COR-L47 (cell line): ENCODE measurements at regions not wholly inside any gene's neighbourhood (a gene's known extent, or its start where the extent isn't known, plus 50 kb on each side); places are given as distances from the start of the nearest gene placed in this dataset.
"Not testable (repeated sequence)": the region's sequence is repeated elsewhere in the genome, so short reads cannot be mapped to it uniquely, and the experiment has no call there.

Experiments
- DNase-seq: peaks from one replicate; lab custom pipeline; 2025; lab: John Stamatoyannopoulos, UW

DNA sequence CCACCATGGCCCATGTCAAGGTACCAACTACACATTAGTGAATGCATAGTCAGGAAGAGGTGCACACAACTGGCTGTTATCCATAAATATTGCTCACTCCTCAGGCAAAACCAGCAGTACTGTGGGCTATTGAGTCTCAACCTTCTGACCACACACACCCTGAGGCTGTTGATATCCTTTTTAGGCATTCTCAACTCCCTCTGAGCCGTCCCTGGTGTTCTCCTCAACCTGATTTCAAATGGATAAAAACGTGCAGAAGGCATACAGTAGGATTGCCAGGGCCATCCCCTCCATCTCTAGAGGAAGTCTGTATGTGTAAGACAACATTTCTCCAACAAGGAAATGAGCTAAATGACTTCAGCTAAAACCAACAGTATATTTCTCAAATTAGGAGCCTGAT is 98.7 kb upstream of the KLHL13 start:
- DNase-seq, result no peak

- no peak for DNase-seq
Observed at GRCh38 chrX:118216087-118216486, 99.5 kb upstream of the KLHL13 start.

- peak; percentile 81 for DNase-seq
Observed at GRCh38 chrX:118216509-118216908, 99.9 kb upstream of the KLHL13 start.

GRCh38 chrX:118218079-118218478 is 101.5 kb upstream of the KLHL13 start:
- DNase-seq, result no peak

GRCh38 chrX:118218940-118219339 is 102.3 kb upstream of the KLHL13 start:
- DNase-seq, result no peak

DNA sequence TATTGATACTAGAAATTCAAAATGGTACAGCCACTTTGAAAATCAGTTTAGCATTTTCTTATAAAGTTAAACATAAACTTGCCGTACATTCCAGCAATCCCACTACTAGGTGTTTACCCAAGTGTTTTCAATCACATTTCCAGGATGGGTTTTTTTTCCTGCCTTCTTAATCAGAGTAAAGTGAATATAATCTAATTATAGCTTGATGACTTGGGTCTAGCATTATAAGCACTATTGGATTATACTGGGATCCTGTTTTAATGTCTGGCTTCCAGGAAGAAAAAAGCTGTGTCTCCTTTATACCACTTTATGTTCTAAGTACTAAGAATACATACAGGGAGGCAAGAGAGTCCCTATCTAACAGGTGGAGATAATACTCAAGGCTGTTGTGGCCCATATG is 103.3 kb upstream of the KLHL13 start:
- no peak for DNase-seq

GRCh38 chrX:118220509-118220908 is 103.9 kb upstream of the KLHL13 start:
- DNase-seq, result no peak

GRCh38 chrX:118221270-118221669 is 104.7 kb upstream of the KLHL13 start:
- DNase-seq, result no peak

- DNase-seq, result no peak
Observed at GRCh38 chrX:118221733-118222132, 105.1 kb upstream of the KLHL13 start.

DNA sequence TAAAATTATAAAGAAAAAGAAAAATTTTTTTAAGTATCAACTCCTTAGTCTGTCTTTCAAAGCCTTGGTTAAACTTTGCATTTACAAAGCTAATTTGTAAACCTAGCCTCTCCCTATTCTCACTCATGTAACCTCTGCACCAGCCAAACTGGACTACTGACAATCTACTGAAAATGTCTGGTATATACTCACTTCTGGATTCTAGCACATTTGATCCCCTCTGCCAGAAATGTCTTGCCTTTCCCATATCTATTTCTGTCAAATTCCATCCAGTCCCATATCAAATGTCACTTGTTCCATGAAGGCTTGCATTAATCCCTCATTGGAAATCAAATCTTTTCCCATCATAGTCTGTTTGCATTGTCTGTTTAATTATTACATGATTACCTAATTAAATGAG is 105.8 kb upstream of the KLHL13 start:
- no peak for DNase-seq

DNA sequence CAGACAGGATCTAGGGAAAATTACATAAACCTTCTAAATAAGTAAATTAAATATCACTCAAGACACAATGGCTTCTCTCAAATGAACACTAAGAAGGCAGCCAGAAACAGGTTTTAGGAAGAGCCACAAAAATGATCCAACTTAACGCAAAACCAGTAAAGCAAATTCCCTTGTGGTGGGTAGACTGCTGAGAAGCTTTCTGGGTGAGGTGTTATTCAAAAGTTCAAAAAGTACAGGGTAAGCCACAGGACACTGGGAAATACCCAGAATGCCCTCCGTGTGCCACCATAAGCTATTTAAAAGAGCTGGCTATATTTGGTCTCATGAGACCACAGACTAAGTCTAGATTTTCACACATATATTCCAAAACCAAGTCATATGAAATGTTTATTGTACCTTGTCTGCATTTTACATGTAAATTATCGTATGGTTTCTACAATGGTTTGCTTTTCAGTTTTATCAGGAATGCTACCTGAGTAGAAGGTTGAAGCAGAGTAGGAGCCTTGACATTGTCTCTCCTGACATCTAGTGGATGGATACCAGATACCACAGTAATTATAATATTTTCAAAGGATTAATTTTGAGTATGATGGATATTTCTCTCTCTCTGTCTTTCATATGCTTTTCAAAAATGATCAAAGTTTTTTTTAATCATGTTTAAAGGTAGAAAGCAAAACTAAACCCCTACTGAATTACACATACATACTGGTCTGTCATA is 109.3 kb upstream of the KLHL13 start:
- no peak for DNase-seq

DNA sequence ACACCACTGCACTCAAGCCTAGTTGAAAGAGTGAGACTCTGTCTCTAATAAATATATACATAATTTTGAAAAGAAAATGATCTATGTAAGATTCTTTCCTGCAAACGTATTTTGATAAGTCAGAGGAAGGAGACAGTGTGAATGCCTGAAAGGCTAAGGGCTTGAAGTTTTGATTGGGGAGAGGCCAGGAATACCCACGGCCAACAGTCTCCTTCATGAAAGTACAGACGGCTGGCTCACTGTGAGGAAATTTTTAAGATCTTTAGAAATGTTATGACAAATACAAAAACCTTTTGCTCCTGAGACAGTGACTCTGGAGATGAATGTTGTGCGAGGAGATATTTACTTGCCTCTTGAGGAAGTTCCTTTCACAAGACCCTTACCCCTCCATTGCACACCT is 111.4 kb upstream of the KLHL13 start:
- DNase-seq, result no peak

GRCh38 chrX:118228456-118228855 is 111.8 kb upstream of the KLHL13 start:
- DNase-seq, result no peak

- DNase-seq, result no peak
Observed at GRCh38 chrX:118231464-118231863, 114.4 kb upstream of the WDR44 start.

GRCh38 chrX:118239178-118239870 is 106.6 kb upstream of the WDR44 start:
- DNase-seq, result no peak

- no peak for DNase-seq
Observed at GRCh38 chrX:118239913-118240698, 105.8 kb upstream of the WDR44 start.

DNA sequence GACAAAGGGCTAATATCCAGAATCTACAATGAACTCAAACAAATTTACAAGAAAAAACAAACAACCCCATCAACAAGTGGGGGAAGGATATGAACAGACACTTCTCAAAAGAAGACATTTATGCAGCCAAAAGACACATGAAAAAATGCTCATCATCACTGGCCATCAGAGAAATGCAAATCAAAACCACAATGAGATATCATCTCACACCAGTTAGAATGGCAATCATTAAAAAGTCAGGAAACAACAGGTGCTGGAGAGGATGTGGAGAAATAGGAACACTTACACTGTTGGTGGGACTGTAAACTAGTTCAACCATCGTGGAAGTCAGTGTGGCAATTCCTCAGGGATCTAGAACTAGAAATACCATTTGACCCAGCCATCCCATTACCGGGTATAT is 98.9 kb upstream of the WDR44 start:
- not testable (repeated sequence) for DNase-seq

DNA sequence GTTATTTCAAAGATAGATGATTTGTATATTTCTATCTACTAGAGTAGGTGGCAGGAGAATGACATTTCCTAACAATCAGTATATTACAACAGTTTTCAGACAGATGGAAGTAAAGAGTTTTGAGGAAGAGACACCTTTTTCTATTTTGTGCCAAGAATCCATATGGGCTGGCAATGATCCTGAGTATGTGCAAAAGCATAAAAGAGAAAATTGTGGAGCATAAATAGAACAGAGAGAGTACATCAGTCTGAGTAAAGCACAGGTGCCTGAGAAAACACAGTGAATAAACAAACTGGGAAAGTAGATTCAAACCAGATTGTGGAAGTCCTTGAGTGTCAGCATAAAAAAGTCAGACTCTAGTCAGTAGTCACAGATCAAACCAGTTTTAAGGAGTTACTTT is 96.8 kb upstream of the WDR44 start:
- no peak for DNase-seq

- no peak for DNase-seq
Observed at GRCh38 chrX:118250445-118250844, 95.5 kb upstream of the WDR44 start.

DNA sequence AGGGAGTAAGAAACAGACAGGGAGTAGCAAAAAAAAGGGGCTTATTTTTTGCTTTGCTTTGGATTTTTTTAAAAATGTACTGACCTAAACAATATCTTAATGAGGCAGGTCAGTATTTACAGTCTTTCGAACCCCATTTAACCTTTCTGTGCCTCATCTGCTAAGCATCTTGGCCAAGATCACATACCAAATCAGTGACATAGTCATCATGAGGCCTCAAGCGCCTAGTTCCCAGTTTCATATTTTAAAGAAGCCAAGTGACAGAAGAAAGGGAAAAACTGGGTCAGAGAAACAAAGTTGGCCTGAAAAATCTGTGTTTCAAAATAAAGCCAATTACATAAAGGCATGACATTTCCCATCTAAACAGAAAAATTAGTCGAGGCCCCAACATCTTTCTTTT is 94.6 kb upstream of the WDR44 start:
- no peak for DNase-seq

GRCh38 chrX:118252967-118253366 is 92.9 kb upstream of the WDR44 start:
- DNase-seq, result no peak

- no peak for DNase-seq
Observed at GRCh38 chrX:118254611-118255010, 91.3 kb upstream of the WDR44 start.

GRCh38 chrX:118255921-118256320 is 90.0 kb upstream of the WDR44 start:
- DNase-seq, result no peak
